ENCODE measurements at regions not wholly inside any gene's neighbourhood (a gene's known extent, or its start where the extent isn't known, plus 50 kb on each side); places are given as distances from the start of the nearest gene placed in this dataset.
A peak's percentile ranks its signal among the peaks of the same experiment; 100 is the strongest.

DNA sequence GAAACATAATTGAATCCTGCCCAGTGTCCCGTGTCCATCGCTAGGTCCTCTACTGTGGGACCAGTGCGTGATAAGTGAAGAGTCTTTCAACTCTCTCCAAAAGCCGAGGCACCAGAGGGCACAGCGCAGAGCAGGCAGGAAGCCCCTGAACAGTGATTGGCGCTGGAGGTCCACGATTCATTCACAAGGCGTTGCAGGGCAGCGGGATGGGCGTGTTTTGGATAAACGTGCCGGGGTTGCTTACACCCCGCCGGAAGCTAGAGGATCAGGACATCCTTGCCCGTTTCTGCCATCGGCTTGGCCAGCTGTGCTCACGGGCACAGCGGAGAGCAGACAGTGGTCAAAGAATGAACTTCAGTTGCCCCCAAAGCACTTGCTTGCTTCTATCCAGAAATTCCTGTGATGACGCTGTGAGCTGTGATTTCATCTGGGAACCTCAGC, 86.0 kb upstream of the PFKP start:
- peak; percentile 3 for DNase-seq (ENCODE audit: low read depth)

DNA sequence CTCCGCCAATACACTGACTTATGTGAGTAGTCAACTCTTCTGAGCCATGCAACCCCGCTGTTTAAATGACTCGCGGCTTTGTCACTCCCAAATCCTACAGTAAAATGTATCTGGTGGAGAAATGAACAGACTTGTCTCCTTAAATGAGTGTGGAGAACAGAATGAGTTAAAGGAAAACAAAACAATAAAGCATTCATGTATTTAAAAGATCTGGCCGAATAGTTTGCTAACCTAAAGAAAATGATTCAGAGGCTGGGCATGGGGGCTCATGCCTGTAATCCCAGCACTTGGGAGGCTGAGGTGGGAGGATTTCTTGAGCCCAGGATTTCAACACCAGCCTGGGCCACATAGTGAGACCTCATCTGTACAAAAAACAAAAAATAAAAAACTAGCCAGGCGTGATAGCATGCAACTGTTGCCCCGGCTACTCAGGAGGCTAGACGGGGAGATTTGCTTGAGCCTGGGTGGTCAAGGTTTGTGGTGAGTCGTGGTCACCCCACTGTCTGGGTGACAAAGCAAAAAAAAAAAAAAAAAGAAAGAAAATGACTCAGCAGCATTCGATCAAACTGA, 86.5 kb upstream of the PFKP start:
- peak; percentile 47 for DNase-seq (ENCODE audit: low read depth)

DNA sequence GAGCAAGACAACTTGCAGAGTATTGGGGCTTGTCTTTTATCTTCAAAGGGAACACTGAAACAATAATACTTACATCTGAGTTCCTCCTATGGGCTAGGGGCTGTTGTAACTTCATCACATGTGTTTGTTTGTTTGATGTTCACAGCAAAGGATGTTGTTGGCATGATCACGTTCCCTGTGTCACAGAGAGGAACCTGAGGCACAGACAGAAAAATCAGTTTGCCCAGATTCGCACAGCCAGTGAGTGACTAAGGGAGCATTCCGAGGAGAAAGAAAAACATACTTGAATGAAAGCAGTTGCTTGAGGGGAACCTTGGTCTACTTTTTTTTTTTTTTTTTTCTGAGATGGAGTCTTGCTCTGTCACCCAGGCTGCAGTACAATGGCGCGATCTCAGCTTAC, 87.2 kb upstream of the PFKP start:
- peak; percentile 17 for DNase-seq (ENCODE audit: low read depth)

DNA sequence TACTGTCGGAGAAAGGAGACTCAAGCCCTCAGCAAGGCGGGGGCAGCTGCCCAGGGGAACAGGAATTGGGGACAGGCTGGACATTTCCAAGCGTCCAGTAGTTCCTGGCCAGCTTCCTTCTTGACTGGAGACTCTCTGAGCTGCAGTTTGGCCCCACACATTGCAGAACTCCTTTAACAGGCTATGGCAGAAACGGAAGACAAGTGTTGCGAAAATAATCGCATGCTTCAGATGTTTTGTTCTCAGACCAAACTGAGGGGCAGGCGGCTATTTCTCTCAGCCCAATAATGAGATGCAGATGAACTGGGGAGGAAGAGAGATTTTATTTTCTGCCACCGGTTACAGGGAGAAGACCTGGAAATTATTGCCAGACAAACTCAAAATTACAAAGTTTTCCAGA, 88.0 kb upstream of the PFKP start:
- DNase-seq (ENCODE audit: low read depth) = no peak

DNA sequence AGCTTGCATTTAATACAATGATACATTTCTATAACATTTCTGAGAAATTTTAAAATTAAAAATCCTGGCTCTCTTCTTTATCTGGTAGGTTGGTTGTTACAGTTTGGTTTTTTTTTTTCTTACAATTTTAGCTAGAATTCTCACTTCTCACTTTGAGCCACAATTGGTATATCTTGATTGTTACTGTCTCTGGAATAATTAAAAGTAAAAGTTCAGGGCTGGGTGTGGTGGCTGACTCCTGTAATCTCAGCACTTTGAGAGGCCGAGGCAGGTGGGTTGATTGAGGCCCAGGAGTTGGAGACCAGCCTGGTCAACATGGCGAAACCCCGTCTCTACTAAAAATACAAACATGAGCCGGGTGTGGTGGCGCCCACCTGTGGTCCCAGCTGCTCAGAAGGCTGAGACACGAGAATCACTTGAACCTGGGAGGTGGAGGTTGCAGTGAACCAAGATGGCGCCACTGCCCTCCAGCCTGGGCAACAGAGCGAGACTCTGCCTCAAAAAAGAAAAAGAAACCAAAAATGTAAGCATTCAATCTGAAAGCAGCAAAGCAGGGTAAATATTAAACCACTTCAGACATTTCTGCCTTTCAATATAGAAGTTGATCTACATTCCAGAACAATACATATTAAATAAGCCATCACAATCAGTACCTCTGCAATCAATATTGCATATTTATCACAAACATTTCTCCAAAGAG, 88.6 kb upstream of the PFKP start:
- no peak for DNase-seq (ENCODE audit: low read depth)

DNA sequence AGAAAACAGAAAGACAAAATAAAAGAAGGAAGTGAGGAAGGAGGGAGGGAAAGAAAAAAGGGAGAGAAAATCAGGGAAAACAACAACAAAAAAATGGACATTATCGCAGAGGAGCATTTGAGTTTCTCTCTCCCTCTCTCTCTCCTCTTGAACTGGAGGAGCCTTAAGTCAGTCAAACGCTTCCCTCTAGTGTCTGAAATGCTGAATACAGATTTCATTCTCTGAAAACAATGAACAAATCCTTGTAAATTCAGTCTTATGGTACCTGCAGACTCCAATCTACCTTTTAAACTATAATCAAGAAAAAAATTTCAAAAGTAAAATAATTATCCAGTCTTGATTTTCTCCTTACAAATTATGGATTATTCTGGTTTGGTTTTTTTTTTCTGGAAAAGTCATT, 89.2 kb upstream of the PFKP start:
- DNase-seq (ENCODE audit: low read depth) = peak; percentile 50

DNA sequence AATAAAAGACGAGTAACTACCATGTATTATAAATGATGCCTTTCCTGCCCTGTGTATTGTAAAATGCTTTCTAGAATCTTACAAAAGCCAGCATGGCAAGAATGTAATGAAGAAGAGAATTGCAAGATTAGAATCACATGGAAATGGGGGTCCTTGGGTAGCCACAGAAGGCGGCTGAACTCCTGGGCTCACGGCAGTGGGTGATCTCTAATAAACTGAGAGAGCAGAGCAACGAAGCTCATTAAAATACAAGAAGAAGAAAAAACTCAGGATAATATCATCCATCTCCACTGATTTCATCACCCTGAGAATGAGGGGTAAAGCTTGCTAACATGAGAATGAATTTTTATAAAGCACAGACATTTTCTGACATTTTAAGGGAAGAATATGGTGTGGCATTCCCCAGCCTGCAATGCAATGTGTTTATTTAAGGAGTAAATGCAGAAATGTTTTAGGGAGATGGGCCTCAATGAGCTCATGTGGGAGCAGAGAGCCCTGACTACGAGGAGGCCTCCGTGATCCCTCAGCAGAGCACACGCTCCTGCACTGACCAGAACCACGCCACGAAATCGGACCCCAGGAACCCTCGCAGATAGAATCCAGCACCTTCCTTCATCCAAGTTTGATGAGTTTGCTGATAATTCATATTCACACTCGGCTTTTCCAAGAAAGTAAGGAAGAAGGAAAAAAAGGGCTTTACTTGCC, 92.7 kb upstream of the PFKP start:
- DNase-seq (ENCODE audit: low read depth) = no peak

DNA sequence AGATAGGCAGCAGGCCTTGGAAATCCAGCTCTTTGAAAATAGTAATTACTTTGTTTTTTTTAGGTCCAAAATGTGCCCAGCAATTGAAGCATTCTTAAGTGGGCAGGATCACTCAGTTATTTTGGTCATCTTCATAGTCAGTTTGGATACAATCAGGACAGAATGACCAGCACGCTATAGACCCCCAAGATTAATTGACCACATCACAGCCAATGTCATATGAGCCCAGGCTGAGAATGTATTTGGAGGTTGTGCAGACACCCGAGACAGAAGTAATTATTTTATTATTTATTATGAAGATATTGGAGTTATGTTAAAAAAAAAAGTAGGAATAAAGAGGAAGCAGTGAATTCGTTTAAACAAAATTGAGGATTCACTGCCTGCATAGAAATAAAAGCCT, 93.3 kb upstream of the PFKP start:
- DNase-seq (ENCODE audit: low read depth) = no peak

DNA sequence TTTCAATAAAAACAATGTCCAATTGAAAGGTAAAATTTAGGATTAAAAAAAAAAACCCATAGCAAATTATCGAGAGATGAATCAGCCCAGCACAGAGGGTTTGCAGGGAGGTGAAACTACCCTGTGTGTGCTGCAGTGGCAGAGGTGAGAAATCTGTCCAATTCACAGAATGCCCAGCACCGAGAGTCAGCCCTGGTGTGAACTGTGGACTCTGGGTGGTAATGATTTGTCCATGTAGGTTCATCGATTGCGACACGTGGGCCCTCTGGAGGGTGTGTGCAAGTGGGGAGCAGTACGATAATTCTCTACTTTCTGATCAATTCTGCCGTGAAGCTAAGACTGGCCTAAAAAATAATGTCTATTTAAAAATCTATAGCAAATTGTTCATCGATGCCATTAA, 94.5 kb upstream of the PFKP start:
- no peak for DNase-seq (ENCODE audit: low read depth)

DNA sequence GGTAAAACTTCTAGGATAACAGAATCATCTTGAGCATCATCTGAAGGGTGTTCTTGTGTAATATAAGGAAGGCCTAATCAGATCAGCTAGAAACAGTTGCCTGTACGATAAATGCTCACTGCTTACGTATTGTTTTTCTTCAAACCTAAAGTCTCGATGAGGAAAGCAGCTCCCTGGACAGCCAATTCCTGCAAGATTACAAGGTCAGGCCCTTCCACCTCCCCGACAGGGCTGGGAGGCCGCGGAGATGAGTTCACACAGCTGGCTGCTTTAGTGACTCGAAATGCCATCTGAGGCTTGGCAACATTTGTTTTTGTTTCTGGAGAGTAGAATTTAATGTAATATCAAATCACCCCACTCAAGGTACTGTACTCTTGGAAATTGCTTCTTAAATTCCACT, 95.1 kb upstream of the PFKP start:
- DNase-seq (ENCODE audit: low read depth) = no peak

DNA sequence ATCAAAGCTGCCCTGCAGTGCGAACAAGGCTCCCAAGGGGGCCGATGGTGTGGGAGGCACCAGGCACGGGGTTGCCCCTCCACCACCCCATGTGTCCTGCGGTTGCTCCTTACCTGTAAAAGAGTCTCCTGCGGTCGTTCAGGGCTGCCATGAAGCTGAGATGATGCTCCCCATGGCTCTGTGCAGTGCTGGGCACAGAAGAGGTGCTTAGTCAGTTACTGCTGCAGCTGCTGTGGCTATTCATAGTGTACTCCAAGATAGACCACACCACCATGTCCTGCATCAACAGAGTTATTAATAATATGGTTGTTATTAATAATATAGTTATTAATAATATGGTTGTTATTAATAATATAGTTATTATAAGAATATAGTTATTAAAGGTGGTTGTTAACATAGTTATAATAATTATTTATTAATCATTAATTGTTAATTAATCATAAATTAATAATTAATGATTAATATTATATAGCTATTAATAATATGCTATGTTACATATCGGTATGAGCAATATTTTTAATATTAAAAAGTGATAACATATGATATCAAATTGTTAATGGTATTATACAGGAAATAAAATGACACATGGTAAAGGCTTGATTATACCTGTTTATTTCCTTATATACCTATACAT, 97.0 kb upstream of the PFKP start:
- DNase-seq (ENCODE audit: low read depth) = no peak

DNA sequence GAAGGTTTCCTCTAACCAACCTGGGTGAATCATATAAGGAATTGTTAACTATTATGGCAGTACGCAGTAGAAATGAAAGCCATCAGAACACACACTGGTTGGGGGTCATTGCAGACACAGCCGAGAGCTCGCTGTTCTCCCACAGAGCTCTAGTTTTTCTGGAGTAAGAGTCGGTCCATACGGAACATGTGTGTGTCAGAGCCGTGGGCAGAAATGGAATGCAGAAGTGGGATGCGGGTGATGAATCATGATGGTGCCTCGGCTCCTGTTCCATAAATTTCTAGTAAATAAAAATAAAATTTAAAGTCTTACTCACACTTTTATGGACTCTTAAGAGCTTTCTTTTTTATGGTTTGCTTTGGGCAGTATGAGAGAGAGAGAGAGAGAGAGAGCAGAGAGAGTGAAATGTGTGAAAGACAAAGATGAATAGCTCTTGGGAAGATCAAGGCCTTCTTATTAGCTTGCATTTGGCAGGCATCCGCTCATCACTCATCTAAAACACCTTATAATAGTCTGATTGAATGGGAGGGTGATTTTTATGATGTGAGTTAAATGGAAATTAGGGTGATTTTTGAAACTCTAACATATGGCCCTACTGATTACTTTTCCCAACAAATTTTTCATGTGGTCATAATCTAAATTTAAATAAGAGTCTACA, 98.8 kb upstream of the PFKP start:
- peak; percentile 80 for DNase-seq (ENCODE audit: low read depth)

DNA sequence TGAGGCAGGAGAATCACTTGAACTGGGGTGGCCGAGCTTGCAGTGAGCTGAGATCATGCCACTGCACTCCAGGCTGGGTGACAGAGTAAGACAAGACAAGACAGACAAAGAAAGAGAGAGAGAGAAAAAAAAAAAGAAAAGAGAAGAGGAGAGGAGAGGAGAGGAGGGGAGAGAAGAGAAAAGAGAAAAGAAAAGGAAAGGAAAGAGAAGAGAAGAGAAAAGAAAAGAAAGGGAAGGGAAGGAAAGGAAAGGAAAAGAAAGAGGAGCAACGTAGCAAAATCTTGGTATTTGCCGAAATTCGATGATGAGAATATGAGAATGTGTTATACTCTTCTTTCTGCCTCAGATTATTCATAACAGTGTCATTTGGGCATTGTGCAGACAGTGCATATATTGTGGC, 101.2 kb upstream of the PFKP start:
- DNase-seq (ENCODE audit: low read depth) = no peak

DNA sequence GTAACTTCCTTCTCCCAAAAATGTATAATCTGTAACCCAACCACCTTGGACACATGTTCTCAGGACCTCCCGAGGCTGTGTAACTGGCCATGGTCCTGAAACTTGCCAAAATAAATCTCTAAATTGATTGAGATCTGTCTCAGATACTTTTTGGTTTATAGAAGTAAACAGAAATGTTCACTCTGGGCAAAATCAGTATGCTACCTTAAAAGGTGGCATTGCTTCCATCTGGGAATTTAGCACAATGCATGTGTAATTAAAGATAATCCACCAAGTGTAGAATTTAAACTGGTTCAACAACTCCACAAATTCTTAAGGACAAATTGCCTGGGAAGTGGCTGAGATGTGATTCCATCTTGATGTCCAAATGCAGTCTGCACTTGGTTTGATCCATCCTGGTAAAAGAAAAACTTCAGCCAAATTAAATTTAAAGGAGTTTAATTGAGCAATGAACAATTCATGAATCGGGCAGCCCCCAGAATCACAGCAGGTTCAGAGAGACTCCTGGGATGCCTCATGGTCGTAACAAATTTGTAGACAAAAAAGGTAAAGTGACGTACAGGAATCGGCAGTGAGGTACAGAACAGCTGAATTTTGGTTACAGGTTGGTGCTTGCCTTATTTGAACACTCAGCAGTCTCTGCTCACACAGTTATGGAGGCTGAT, 102.6 kb upstream of the PFKP start:
- DNase-seq (ENCODE audit: low read depth) = no peak

DNA sequence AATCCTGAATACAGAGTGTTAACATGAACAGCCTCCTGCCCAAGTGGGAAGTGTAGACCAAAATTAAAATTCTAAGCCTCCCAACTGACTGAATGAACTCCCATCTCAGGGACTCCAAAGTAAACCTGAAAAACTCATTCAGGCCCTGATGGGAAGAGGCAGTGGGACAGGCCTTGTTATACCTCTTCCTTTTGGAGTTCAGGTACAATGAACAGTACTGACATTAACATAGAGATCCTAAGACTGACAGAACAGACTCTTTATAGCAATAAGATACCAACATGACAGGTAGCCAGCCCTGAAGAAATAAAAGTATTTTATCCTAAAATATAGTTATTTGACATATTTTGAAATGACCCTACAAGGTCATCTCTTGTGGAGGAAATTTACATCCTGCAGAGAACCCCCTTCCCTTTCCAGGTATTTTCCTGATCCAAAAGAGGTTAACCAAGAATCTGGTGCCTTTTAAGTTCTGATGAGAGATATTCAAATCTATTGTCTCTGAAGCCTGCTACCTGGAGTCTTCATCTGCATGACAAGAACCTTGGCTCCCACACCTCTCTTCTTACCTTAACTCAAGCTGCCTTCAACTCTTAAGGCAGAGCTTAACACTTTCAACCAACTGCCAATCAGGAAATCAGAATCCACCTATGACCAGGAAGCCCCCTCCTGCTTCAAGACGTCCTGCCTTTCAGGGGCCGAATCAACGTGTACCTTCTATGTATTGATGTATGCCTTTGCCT, 103.3 kb upstream of the PFKP start:
- DNase-seq (ENCODE audit: low read depth) = no peak

DNA sequence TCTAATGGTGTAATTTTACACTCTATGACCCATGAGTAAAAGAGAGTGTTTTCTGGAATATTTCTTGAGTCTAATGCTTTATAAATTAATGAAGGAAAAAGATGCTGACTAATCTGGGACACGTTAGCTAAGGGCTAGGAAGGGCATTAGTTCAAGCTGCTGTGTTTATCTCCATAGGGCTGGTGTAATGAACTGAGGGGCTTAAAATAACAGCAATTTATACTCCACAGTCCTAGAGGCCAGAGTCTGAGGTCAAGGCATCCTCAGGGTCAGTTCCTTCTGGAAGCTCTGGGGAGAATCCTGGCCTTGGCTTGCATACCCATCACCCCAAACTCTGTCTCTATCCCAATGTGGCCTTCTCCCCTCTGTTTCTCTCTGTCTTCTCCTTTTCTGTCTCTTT, 105.2 kb upstream of the PFKP start:
- no peak for DNase-seq (ENCODE audit: low read depth)

DNA sequence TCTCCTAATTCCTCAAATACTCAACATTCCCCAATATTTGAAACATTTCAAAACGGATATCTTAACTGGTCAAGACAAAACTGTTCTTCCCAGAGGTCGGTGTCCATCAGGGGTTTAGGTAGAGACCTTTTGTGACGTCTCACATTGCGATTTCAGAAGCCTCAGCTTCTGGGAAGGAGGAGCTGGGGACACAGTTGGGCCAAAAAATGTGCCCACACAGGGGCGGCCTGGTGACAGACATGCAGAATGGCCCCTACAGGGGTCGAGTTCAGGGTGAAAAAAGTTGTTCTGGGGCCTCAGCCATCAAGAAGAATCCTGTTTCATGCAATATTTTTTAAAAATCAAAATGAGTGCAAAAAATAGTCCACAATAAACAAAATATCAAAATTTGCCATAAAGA, 108.7 kb upstream of the PFKP start:
- no peak for DNase-seq (ENCODE audit: low read depth)

DNA sequence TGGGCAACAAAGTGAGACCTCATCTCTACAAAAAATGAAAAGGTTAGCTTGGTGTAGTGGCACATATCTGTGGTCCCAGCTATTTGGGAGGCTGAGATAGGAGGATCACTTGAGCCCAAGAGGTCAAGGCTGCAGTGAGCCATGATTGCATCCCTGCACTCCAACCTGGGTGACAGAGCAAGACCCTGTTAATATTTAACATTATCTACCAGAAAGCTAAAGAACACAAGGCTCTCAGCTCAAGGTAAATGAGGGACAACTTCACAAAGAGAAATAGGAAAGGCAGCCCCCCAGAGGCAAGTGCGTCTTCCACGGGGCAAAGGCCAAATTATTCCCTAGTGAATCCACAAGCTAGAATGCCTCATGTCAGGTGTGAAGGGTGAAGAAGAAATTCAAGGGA, 109.6 kb upstream of the PFKP start:
- no peak for DNase-seq (ENCODE audit: low read depth)

DNA sequence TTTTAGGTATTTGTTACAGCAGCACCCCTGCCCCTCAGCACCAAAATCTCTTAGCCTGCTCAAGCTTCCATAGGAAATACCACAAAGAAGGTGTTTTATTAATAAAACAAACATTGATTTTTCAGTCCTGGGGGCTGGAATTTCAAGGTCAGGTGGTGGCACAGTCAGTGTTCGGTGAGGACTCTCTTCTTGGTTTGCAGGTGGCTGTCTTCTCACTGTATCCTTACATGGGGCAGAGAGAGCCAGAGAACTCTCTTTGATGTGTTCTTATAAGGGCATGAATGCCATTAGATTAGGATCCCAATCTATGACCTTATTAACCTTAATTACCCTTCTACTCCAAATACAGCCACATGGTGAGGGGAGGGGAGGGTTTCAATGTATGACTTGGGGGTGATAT, 112.3 kb upstream of the PFKP start:
- no peak for DNase-seq (ENCODE audit: low read depth)

DNA sequence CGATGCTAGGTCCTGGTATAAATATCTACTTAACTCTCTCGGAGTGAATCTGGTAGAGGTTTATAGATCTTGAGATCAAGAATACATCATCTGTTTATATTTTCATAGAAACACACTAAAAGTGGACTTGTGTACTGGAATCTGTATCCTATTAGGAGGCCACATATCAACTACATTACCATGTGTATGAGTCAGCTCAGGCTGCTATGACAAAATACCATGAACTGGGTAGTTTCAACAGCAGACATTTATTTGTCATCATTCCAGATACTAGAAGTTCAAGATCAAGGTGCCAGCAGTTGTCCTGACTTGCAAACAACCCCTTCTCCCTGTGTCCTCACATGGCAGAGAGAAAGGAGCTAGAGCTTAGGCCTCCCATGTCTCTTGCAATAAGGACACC, 113.9 kb upstream of the PFKP start:
- DNase-seq (ENCODE audit: low read depth) = no peak

DNA sequence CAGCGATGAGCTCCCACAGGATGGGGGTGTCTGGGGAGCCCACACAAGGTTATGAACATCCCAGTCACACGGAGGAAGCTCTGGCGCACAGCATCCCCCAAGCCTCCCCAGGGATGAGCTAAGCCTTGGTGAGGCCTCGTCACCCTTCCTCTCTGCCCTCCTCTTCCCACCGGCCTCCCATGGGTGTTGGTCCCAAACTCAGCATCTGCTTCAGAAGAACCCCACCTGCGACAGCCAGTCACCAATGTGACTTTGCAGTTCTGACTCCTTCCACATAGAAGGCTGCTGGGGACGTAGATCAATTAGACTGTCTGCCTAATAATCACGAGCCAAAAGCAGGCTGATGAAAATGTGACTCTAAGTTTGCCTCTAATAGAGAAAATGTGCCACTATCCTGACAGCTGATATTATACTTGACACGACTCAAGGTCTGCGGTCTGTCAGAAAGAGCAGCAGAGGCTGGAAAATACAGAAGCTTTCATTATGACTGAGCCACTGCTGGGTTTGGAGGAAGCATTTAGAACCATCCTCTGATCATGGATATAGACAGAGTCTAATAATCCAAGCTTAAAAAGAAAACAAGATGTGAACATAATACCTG, 116.0 kb upstream of the PFKP start:
- DNase-seq (ENCODE audit: low read depth) = no peak
